Psoas muscle (tissue), 7 donors: ENCODE measurements at regions not wholly inside any gene's neighbourhood (a gene's known extent, or its start where the extent isn't known, plus 50 kb on each side); places are given as distances from the start of the nearest gene placed in this dataset.

Experiments
- ATAC-seq, 4 donors: fragments of 200-7000 bp; cut with Tn5 transposase; one replicate each; pipeline ENCODE4 v1.9.1; 2020; ENCODE audit warnings: moderate library complexity in 3 of 4, mild to moderate bottlenecking in 2 of 4
- DNase-seq, 2 donors: peaks; one replicate each; pipeline ENCODE4 v3.0.0-alpha.2; 2020
- H3K27ac ChIP-seq: fragments of 200-600 bp; one replicate; pipeline ENCODE4 v1.8.0; 2022
- H3K27me3 ChIP-seq, 3 donors: fragments of 200-600 bp in 1 of 3; one replicate each; pipeline versions ENCODE4 v1.6.1 to v1.8.0; 2013 to 2022; ENCODE audit warnings: low read length in 2 of 3, mild to moderate bottlenecking in 2 of 3, moderate library complexity in 1 of 3; ENCODE audit not compliant: insufficient read depth in 3 of 3
- H3K36me3 ChIP-seq, 2 donors: fragments of 200-600 bp in 1 of 2; one replicate each; pipeline versions ENCODE4 v1.6.1 to v1.8.0; 2013 to 2022; ENCODE audit warnings: low read depth in 1 of 2, mild to moderate bottlenecking in 1 of 2, moderate library complexity in 1 of 2; ENCODE audit not compliant: insufficient read depth in 1 of 2
- H3K4me1 ChIP-seq: fragments of 200-600 bp; one replicate; pipeline ENCODE4 v1.8.0; 2022
- H3K4me3 ChIP-seq: fragments of 200-600 bp; one replicate; pipeline ENCODE4 v1.8.0; 2022; ENCODE audit warnings: mild to moderate bottlenecking
- H3K9me3 ChIP-seq: fragments of 200-600 bp; one replicate; pipeline ENCODE4 v1.8.0; 2022
- CTCF ChIP-seq: fragments of 200-600 bp; IDR thresholded peaks from one replicate; pipeline ENCODE4 v1.8.0; 2022; ENCODE audit warnings: antibody characterized with exemption
- WGBS, 3 donors: extraction: QIAGEN DNeasy Blood & Tissue Kit; methylation state at CpG; one replicate each; pipeline versions ENCODE4 v1.1.6 to v1.1.7; 2013; 5-methylcytosine and 5-hydroxymethylcytosine counted together
- intact Hi-C, 2 donors: fragments of 100-400 bp; cut with DNase I; formaldehyde crosslinking; loops; one replicate each; pipeline versions ENCODE4 v1.11.0 to v1.14.2; 2022
- donor health status: healthy with polysubstance abuse.
- donor health status: DM: no; HTN: no; CAD: no; lungs with moderate emphysema.
- donor health status: Bipolar disorder and iron deficiency.
- donor health status: healthy.
- donor health status: DM: yes; HTN: yes; CAD: no.
- donor health status: DM: no; HTN: no; CAD: no.
- donor health status: DM: yes; HTN: yes; CAD: no.

GRCh38 chr1:104092698-104093097, 343.0 kb downstream of the AMY1C start:
- ATAC-seq (no peak), DNase-seq (no peak)
- Histone ChIP-seq H3K27ac (no peak overlapping the region), H3K9me3 (no peaks in the 10 kb centered on the region), H3K36me3 (no peaks in the 10 kb centered on the region), H3K27me3 (no peaks in the 10 kb centered on the region), H3K4me1 (no peaks in the 10 kb centered on the region), H3K4me3 (no peak overlapping the region)
- TF ChIP-seq CTCF, result no peak
- WGBS, 3 donors, result 80 to 91% (median 83%) methylated on average over 1 of the region's 1 CpG
- intact Hi-C loops, result no loop called here

- Histone ChIP-seq H3K27ac (no peak overlapping the region), H3K36me3 (no peaks in the 10 kb centered on the region), H3K27me3 (no peaks in the 10 kb centered on the region), H3K4me3 (no peak overlapping the region), H3K9me3 (no peaks in the 10 kb centered on the region), H3K4me1 (no peaks in the 10 kb centered on the region)
- ATAC-seq (no peak), DNase-seq (no peak)
- intact Hi-C loops, result no loop called here
- no peak for TF ChIP-seq CTCF
- WGBS, 3 donors, result 34 to 39% (median 36%) methylated on average over 3 of the region's 3 CpGs
Observed at GRCh38 chr1:104098837-104099236, 349.1 kb downstream of the AMY1C start.

GRCh38 chr1:104100115-104100514, 350.4 kb downstream of the AMY1C start:
- intact Hi-C loops, result no loop called here
- Histone ChIP-seq H3K4me1 (no peaks in the 10 kb centered on the region), H3K9me3 (no peaks in the 10 kb centered on the region), H3K36me3 (no peaks in the 10 kb centered on the region), H3K4me3 (no peak overlapping the region), H3K27me3 (no peaks in the 10 kb centered on the region), H3K27ac (no peak overlapping the region)
- DNase-seq (no peak), ATAC-seq (no peak)
- 30 to 34% (median 32%) methylated on average over 2 of the region's 2 CpGs for WGBS, 3 donors
- no peak for TF ChIP-seq CTCF

- Histone ChIP-seq H3K27me3 (no peaks in the 10 kb centered on the region), H3K9me3 (no peaks in the 10 kb centered on the region), H3K27ac (no peak overlapping the region), H3K36me3 (no peaks in the 10 kb centered on the region), H3K4me3 (no peak overlapping the region), H3K4me1 (no peaks in the 10 kb centered on the region)
- DNase-seq, result no peak
- WGBS, 3 donors, result 67 to 70% (median 69%) methylated on average over 5 of the region's 5 CpGs
- no peak for TF ChIP-seq CTCF
- no peak for ATAC-seq
- intact Hi-C loops, result no loop called here
Observed at GRCh38 chr1:104105465-104105864, 355.8 kb downstream of the AMY1C start.

GRCh38 chr1:104120525-104120924, 370.8 kb downstream of the AMY1C start:
- Histone ChIP-seq H3K4me1 (no peaks in the 10 kb centered on the region), H3K9me3 (no peaks in the 10 kb centered on the region), H3K36me3 (no peaks in the 10 kb centered on the region), H3K27ac (no peak overlapping the region), H3K4me3 (no peak overlapping the region), H3K27me3 (no peaks in the 10 kb centered on the region)
- no peak for TF ChIP-seq CTCF
- intact Hi-C loops, result no loop called here
- DNase-seq (no peak), ATAC-seq (no peak)
